ENCODE measurements at regions not wholly inside any gene's neighbourhood (a gene's known extent, or its start where the extent isn't known, plus 50 kb on each side); places are given as distances from the start of the nearest gene placed in this dataset.

DNA sequence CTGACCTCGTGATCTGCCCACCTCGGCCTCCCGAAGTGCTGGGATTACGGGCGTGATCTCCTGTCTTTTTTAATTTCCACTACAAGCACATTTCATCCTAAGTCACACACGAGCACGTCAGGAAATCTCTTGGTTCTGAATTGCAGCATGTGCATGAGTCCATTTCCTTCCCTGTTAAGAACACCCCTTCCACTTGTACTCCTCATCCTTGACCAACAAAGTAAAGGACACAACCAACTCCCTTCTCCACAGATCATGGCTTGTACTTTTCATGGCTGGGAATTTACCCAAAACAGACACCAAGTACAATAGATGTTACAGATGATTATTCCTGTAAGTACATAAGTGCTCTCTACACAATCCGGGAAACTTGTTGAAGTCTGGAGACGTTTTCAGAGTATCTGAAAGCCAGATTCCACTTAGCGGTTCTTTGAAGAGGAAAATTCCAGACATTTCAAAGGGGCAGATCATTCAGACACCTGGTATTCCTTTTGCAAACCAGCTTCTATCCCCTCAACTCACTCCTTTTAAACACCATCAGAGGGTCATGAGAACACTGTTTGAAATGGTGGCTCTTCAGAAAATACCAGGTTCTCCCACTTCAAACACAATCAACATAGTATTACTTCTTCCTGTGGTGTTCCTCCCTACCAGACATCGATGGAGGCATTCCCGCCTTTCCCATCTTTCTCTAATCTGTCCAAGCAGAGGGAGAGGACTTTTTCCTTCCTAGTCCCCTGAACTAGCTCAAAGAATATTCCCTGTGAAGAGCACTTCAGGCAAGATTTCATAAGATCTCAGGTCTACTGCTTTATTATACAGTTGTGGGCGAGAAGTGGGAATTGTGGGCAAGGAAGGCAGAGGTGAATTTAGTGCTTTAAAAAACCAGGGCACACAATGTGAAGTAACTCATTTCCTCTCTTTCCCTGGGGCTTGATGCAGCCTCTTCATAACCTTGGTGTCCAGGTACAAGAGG, 80.1 kb upstream of the TSC22D2 start:
- Mint-ChIP-seq H3K4me1 (ENCODE audit: low read depth, unreplicated experiment) (peaks cover 55% of the 10 kb centered on the region), H3K9me3 (ENCODE audit: unreplicated experiment) (no peaks in the 10 kb centered on the region), H3K4me3 (ENCODE audit: unreplicated experiment) (no peak overlapping the region), H3K27ac (ENCODE audit: unreplicated experiment) (peak overlapping the region; percentile 15), H3K36me3 (ENCODE audit: insufficient read depth, unreplicated experiment) (no peaks in the 10 kb centered on the region), H3K27me3 (ENCODE audit: insufficient read depth, unreplicated experiment) (no peaks in the 10 kb centered on the region)
- no peak for TF ChIP-seq CTCF (IDR thresholded peaks at IDR 0.05; ENCODE audit: insufficient read depth in 1 of 2, low read depth in 1 of 2, low read length in 1 of 2, severe bottlenecking in 1 of 2, unreplicated experiment in 1 of 2)
- ChIA-PET POLR2A (no interaction called here), CTCF (no interaction called here)
- intact Hi-C loops (cut with micrococcal nuclease; ENCODE audit: unreplicated experiment), result no loop called here
- no peaks in the 10 kb centered on the region for H3K27me3 ChIP-seq (replicated peaks; ENCODE audit: control insufficient read depth, insufficient read depth, low read length)
- DNase-seq, result no peak
- peaks cover 55% of the 10 kb centered on the region for H3K4me1 ChIP-seq
- no TSS peak for BruUV-seq (replicated peaks)
- no peaks in the 10 kb centered on the region for H3K9me3 ChIP-seq
- no peak overlapping the region for H3K4me3 ChIP-seq (ENCODE audit: low read depth, low read length)
- H3K36me3 ChIP-seq (ENCODE audit: control insufficient read depth, insufficient read depth, low read length), result no peaks in the 10 kb centered on the region

GRCh38 chr3:150324788-150325187, 83.3 kb upstream of the TSC22D2 start:
- Mint-ChIP-seq H3K27ac (ENCODE audit: unreplicated experiment) (no peak overlapping the region), H3K36me3 (ENCODE audit: insufficient read depth, unreplicated experiment) (no peaks in the 10 kb centered on the region), H3K27me3 (ENCODE audit: insufficient read depth, unreplicated experiment) (no peaks in the 10 kb centered on the region), H3K9me3 (ENCODE audit: unreplicated experiment) (no peaks in the 10 kb centered on the region), H3K4me1 (ENCODE audit: low read depth, unreplicated experiment) (peaks cover 54% of the 10 kb centered on the region), H3K4me3 (ENCODE audit: unreplicated experiment) (no peak overlapping the region)
- no peaks in the 10 kb centered on the region for H3K27me3 ChIP-seq (replicated peaks; ENCODE audit: control insufficient read depth, insufficient read depth, low read length)
- POLR2A ChIA-PET, result no interaction called here
- H3K4me1 ChIP-seq, result peaks cover 53% of the 10 kb centered on the region
- intact Hi-C loops (cut with micrococcal nuclease; ENCODE audit: unreplicated experiment), result no loop called here
- no peak for TF ChIP-seq CTCF (IDR thresholded peaks at IDR 0.05; ENCODE audit: insufficient read depth in 1 of 2, low read depth in 1 of 2, low read length in 1 of 2, severe bottlenecking in 1 of 2, unreplicated experiment in 1 of 2)
- no TSS peak for BruUV-seq (replicated peaks)
- H3K4me3 ChIP-seq (ENCODE audit: low read depth, low read length), result no peak overlapping the region
- no peaks in the 10 kb centered on the region for H3K36me3 ChIP-seq (ENCODE audit: control insufficient read depth, insufficient read depth, low read length)
- no peaks in the 10 kb centered on the region for H3K9me3 ChIP-seq
- CTCF ChIA-PET, result no interaction called here
- DNase-seq, result no peak

DNA sequence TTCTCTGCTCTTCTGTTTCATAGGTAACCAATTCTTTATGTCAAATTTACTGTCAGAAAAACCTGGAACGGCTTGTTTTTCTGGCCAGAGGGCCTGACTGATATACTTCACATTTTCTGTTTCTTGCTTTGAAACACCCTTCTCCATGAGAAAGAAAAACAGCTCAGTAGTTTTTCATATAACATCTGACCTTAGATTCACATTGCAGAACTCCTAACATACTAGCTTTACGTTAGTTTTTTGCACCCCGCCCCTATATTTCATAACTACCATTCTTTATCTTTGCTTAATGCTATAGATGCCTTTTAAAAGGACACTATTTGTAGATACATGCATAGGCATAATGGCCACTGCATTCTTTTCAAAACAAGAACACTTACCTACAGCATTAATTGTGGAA, 83.9 kb upstream of the TSC22D2 start:
- H3K27ac Mint-ChIP-seq (ENCODE audit: unreplicated experiment), result no peak overlapping the region
- BruUV-seq (replicated peaks), result no TSS peak
- no peak overlapping the region for H3K4me3 Mint-ChIP-seq (ENCODE audit: unreplicated experiment)
- Histone ChIP-seq H3K4me3 (ENCODE audit: low read depth, low read length) (no peak overlapping the region), H3K9me3 (no peaks in the 10 kb centered on the region), H3K27me3 (replicated peaks; ENCODE audit: control insufficient read depth, insufficient read depth, low read length) (no peaks in the 10 kb centered on the region), H3K4me1 (peaks cover 56% of the 10 kb centered on the region), H3K36me3 (ENCODE audit: control insufficient read depth, insufficient read depth, low read length) (no peaks in the 10 kb centered on the region)
- no peaks in the 10 kb centered on the region for H3K27me3 Mint-ChIP-seq (ENCODE audit: insufficient read depth, unreplicated experiment)
- no peak for DNase-seq
- ChIA-PET CTCF (no interaction called here), POLR2A (no interaction called here)
- no peaks in the 10 kb centered on the region for H3K36me3 Mint-ChIP-seq (ENCODE audit: insufficient read depth, unreplicated experiment)
- no peaks in the 10 kb centered on the region for H3K9me3 Mint-ChIP-seq (ENCODE audit: unreplicated experiment)
- TF ChIP-seq CTCF (IDR thresholded peaks at IDR 0.05; ENCODE audit: insufficient read depth in 1 of 2, low read depth in 1 of 2, low read length in 1 of 2, severe bottlenecking in 1 of 2, unreplicated experiment in 1 of 2), result no peak
- peaks cover 53% of the 10 kb centered on the region for H3K4me1 Mint-ChIP-seq (ENCODE audit: low read depth, unreplicated experiment)
- intact Hi-C loops (cut with micrococcal nuclease; ENCODE audit: unreplicated experiment), result no loop called here
